H54 (cell line): ENCODE measurements at regions not wholly inside any gene's neighbourhood (a gene's known extent, or its start where the extent isn't known, plus 50 kb on each side); places are given as distances from the start of the nearest gene placed in this dataset.

Experiments
- DNase-seq: peaks from one replicate; pipeline ENCODE4 v3.0.0; 2011; ENCODE audit warnings: low spot score, mixed read lengths; ENCODE audit not compliant: insufficient read length
- FAIRE-seq: peaks from 3 replicates; lab custom pipeline; 2011; peaks lifted over from hg19 to GRCh38; lab: Jason Lieb, UNC
- POLR2A ChIP-seq: IDR thresholded peaks from 2 replicates; pipeline ENCODE4 v1.6.1; 2011; ENCODE audit warnings: low read depth, mild to moderate bottlenecking, low read length

DNA sequence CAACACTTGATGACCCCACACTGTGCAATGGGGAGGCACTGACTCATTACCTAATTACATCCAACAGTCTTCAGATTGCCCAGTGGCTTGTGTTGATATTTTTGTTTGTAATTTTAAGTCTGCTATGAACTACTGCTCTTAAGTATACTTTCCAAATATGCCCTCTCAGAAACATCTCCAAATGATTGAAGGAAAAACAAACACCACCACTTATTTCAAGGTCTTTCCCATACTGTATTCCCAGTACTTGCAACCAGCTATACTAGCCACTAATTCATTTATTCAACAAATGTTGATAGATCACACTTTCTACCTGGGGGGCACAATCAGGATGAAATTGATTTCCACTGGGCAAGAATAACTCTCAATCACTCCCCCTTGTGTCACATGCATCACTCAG lies 302.2 kb upstream of the CPEB2 start:
- TF ChIP-seq POLR2A = no peak
- DNase-seq (no peak), FAIRE-seq (no peak)

DNA sequence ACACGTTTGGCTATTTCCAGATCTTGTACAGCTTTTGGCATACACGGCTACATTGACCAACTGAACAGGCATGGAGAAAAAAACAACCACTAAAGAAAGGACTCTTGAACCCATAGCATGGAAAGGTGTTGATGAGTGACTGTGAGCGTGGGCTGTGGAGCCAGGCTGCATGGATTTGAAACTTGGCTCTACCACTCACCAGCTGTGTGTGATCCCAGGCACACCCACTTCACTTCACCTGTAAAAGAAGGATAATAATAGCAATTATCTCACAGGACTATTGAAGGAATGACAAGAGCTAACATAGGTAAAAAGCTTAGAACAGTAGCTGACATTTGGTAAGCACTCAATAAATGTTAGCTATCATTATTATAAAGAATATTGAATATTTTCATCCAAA lies 301.7 kb upstream of the CPEB2 start:
- no peak for TF ChIP-seq POLR2A
- FAIRE-seq (no peak), DNase-seq (no peak)

- no peak for TF ChIP-seq POLR2A
- DNase-seq (no peak), FAIRE-seq (no peak)
Observed at GRCh38 chr4:14701389-14701788, 300.9 kb upstream of the CPEB2 start.

DNA sequence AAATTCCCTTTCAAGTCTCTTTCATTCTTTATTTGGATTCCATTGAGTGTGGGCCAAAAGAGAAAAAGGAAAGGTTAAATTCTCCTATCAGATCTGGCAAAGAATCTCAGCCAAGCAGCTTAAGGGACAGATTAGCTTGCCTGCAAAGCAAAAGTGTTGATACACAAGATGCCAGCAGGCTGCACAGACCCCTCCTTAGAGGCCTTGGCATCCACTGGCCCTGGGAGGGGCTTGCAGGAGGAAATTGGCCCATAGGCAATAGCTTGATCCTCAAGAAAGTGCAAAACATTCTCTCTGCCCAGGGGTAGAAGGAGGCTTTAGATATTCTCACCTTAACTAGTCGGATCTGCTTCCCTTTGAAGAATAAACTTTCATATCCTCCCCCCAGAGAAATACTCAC lies 300.4 kb upstream of the CPEB2 start:
- TF ChIP-seq POLR2A = no peak
- FAIRE-seq (no peak), DNase-seq (no peak)

DNA sequence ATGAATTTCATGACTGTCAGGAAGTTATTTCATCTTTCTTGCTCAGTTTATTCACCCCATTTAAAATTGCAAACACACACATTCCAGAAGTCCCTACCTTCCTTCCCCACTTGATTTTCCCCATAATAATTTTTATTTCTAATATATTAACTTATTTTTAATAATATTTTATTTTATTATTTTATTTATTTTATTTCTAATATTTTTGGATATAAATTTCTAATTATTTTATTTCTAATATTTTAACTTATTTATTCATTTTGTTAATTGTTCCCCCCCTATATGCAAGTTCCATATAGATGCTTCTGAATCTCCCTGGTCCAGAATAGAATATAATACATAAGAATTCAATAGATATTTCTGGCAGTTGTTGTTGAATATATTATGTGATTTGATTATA lies 293.7 kb upstream of the CPEB2 start:
- no peak for TF ChIP-seq POLR2A
- FAIRE-seq (no peak), DNase-seq (no peak)

GRCh38 chr4:14711259-14711658 lies 291.0 kb upstream of the CPEB2 start:
- no peak for TF ChIP-seq POLR2A
- FAIRE-seq (no peak), DNase-seq (no peak)

GRCh38 chr4:14716691-14717090 lies 285.6 kb upstream of the CPEB2 start:
- no peak for TF ChIP-seq POLR2A
- DNase-seq (no peak), FAIRE-seq (no peak)

DNA sequence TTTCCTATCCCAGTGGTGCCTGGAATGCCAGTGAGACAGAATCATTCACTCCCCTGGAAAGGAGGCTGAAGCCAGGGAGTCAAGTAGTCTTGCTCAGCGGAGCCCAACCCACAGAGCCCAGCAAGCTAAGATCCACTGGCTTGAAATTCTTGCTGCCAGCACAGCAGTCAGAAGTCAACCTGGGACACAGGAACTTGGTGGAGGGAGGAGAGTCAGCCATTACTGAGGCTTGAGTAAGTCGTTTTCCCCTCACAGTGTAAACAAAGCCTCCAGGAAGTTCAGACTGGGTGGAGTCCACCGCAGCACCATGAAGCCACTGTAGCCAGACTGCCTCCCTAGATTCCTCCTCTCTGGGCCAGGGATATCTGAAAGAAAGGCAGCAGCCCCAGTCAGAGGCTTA lies 283.2 kb upstream of the CPEB2 start:
- FAIRE-seq = no peak

DNA sequence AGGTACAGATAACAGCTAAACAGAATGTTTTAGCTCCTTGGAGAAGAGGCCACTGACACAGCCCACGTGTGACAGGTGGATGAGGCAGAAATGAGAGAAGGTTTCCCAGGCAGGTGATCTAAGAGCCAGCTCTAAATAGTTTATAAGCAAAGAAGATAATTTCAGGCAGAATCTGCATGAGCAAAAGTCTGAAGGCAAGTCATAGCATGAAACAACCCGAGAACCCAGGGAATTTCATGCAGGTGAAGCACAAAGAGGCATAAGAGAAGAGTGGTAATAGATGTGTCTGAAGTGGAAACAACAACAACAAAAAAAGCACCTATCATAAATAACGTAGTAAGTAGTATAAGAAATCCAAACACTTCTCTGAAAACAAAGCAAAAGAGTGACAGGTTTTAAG lies 275.8 kb upstream of the CPEB2 start:
- TF ChIP-seq POLR2A = no peak
- FAIRE-seq (no peak), DNase-seq (no peak)

More for the DNA sequence above, 283.2 kb upstream of the CPEB2 start:
- no peak for DNase-seq
- TF ChIP-seq POLR2A = no peak

- TF ChIP-seq POLR2A = no peak
- DNase-seq (peak; percentile 2), FAIRE-seq (no peak)
Observed at GRCh38 chr4:14726877-14727361, 275.4 kb upstream of the CPEB2 start.

DNA sequence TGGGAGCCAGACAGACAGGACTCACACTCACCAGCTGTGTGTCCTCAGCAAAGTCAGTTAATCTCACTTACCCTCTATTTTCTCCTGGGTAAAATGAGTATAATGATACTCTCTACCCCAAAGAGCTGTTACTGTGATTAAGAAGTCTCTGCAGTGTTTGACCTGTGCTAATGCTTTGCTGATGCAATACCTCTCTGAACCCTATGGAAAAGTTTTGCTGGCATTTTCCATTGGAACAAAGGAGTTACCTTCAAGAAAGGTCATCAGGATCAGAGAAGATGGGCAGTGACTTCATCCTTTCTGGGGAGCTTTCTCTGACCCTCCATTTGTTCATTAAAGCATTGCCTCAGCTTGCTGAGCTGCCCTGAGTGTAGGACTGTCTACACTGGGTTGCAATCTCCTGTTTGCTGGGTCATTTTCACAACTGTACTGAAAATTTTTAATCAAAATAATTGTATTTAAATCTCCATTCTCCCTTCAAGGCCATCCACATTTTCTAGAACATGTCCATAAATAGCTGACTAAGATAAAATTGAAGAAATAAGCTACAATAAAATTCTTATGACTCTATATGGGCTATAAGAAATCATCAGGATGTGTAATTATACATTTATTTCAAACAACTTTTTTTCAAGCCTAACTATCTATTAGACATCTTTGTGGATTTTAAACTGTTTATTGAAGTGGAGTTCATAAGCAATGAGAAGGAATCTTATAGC lies 272.8 kb upstream of the CPEB2 start:
- FAIRE-seq (no peak), DNase-seq (no peak)
- TF ChIP-seq POLR2A = no peak

GRCh38 chr4:14742054-14742453 lies 260.2 kb upstream of the CPEB2 start:
- TF ChIP-seq POLR2A = no peak
- DNase-seq (no peak), FAIRE-seq (no peak)

DNA sequence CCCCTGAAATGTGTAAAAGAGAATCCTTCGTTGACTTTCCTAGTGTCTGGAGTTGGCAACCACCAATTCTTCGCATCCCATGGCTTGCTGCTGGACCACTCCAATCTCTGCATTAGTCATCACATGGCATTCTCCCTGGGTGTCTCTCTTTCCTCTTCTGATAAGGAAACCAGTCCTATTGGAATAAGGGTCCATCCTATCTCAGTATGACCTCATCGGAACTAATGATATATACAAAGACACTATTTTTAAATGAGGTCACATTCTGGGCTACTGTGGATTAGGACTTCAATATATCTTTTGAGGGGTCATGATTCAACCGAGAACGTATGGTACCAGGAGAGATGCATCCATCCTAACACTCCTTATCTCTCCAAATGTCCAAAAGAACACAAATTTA lies 259.1 kb upstream of the CPEB2 start:
- TF ChIP-seq POLR2A = no peak
- no peak for DNase-seq
- no peak for FAIRE-seq

DNA sequence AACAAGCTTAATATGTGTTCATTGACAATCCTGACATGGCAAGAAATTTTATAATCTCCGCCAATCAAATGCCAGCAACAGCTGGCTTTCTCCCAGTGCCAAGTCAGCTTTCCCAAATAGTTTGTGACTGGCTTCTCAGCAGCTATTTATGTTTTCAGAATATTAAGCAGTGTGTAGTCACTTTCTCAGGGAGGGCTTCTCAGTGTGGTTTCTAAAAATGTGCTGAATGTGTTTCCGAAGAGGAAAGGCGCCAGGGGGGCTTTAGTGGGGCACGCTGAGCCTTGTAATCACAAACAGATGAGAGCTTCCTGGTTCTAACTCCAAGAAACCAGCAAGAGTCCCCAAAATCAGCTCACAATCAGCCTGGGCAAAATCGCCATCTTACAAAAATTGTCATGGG lies 258.7 kb upstream of the CPEB2 start:
- FAIRE-seq = no peak

GRCh38 chr4:14744346-14744745 lies 257.9 kb upstream of the CPEB2 start:
- no peak for FAIRE-seq

More for the DNA sequence above, 258.7 kb upstream of the CPEB2 start:
- DNase-seq = no peak
- no peak for TF ChIP-seq POLR2A

More at GRCh38 chr4:14744346-14744745, 257.9 kb upstream of the CPEB2 start:
- TF ChIP-seq POLR2A = no peak
- no peak for DNase-seq
